Ecto neural progenitor cell (in vitro differentiated cells): ENCODE measurements at regions not wholly inside any gene's neighbourhood (a gene's known extent, or its start where the extent isn't known, plus 50 kb on each side); places are given as distances from the start of the nearest gene placed in this dataset.
"Not testable (repeated sequence)": the region's sequence is repeated elsewhere in the genome, so short reads cannot be mapped to it uniquely, and the experiment has no call there.

Experiments used
- DNase-seq: peaks from one replicate; pipeline ENCODE4 v3.0.0-alpha.2; 2018; ENCODE audit warnings: low spot score

GRCh38 chr7:53238021-53238605 lies 202.7 kb downstream of the POM121L12 start:
- no peak for DNase-seq

GRCh38 chr7:53239151-53239550 lies 203.7 kb downstream of the POM121L12 start:
- DNase-seq, result not testable (repeated sequence)

- DNase-seq, result no peak
These were observed 210.3 kb downstream of the POM121L12 start for GRCh38 chr7:53245721-53246120.

GRCh38 chr7:53246957-53247356 lies 211.5 kb downstream of the POM121L12 start:
- no peak for DNase-seq

- DNase-seq, result no peak
These were observed 217.1 kb downstream of the POM121L12 start for GRCh38 chr7:53252539-53252938.

- DNase-seq, result no peak
These were observed 236.6 kb downstream of the POM121L12 start for GRCh38 chr7:53272081-53272480.

- DNase-seq, result no peak
These were observed 245.9 kb downstream of the POM121L12 start for GRCh38 chr7:53281312-53281711.

- DNase-seq, result no peak
These were observed 256.9 kb downstream of the POM121L12 start for GRCh38 chr7:53292341-53292740.

GRCh38 chr7:53302496-53303246 lies 267.2 kb downstream of the POM121L12 start:
- no peak for DNase-seq

GRCh38 chr7:53303781-53304180 lies 268.3 kb downstream of the POM121L12 start:
- DNase-seq, result no peak

GRCh38 chr7:53306846-53307245 lies 271.4 kb downstream of the POM121L12 start:
- DNase-seq, result no peak

GRCh38 chr7:53311205-53311604 lies 275.8 kb downstream of the POM121L12 start:
- DNase-seq, result no peak

GRCh38 chr7:53315981-53316380 lies 280.5 kb downstream of the POM121L12 start:
- peak; percentile 49 for DNase-seq

- DNase-seq, result no peak
These were observed 283.1 kb downstream of the POM121L12 start for GRCh38 chr7:53318566-53318965.

GRCh38 chr7:53325061-53325460 lies 289.6 kb downstream of the POM121L12 start:
- DNase-seq, result no peak

GRCh38 chr7:53326634-53327033 lies 291.2 kb downstream of the POM121L12 start:
- DNase-seq, result no peak

GRCh38 chr7:53336105-53336668 lies 300.8 kb downstream of the POM121L12 start:
- no peak for DNase-seq

- DNase-seq, result no peak
These were observed 304.8 kb downstream of the POM121L12 start for GRCh38 chr7:53340220-53340619.

- DNase-seq, result peak; percentile 72
These were observed 314.8 kb downstream of the POM121L12 start for GRCh38 chr7:53350241-53350640.

GRCh38 chr7:53351681-53352080 lies 316.2 kb downstream of the POM121L12 start:
- DNase-seq, result no peak

GRCh38 chr7:53358269-53358668 lies 322.8 kb downstream of the POM121L12 start:
- DNase-seq, result no peak

GRCh38 chr7:53383131-53383530 lies 347.7 kb downstream of the POM121L12 start:
- DNase-seq, result no peak

GRCh38 chr7:53385239-53385638 lies 349.8 kb downstream of the POM121L12 start:
- DNase-seq, result not testable (repeated sequence)
